HCT116 (cell line): ENCODE measurements at regions not wholly inside any gene's neighbourhood (a gene's known extent, or its start where the extent isn't known, plus 50 kb on each side); places are given as distances from the start of the nearest gene placed in this dataset.

Source experiments
- ATAC-seq: fragments of 200-7000 bp; cut with Tn5 transposase; 2 replicates; pipeline ENCODE4 v1.9.1; 2020; ENCODE audit warnings: mild to moderate bottlenecking, moderate library complexity
- BruUV-seq: library from RNA; stranded (reverse); fragments of 400-500 nt; replicated peaks from 2 replicates; lab custom pipeline; 2021; lab: Mats Ljungman, UMichigan
- CTCF ChIA-PET: fragments of 300-600 bp; sonication (Branson Sonifier 250); formaldehyde crosslinking; loops from one replicate; lab custom pipeline; 2021; ENCODE audit warnings: antibody characterized with exemption; lab: Charles Lee
- POLR2A ChIA-PET: fragments of 300-600, 350-600 bp; sonication (Branson Sonifier 250); formaldehyde crosslinking; loops from one replicate; lab custom pipeline; 2021; ENCODE audit warnings: antibody characterized with exemption; lab: Charles Lee
- RAD21 ChIA-PET, 2 experiments: fragments of 300-600 bp; sonication (Branson Sonifier 250); formaldehyde crosslinking; loops; one replicate each; lab custom pipeline; 2023; ENCODE audit warnings: low total read pairs in 2 of 2; ENCODE audit not compliant: uncharacterized antibody in 2 of 2, unreplicated experiment in 2 of 2, low non-redundant PET in 1 of 2; lab: Charles Lee
- DNase-seq: peaks from one replicate; pipeline ENCODE4 v3.0.0-alpha.2; 2010; ENCODE audit warnings: low read depth, low spot score
- H2AFZ ChIP-seq: fragments of 200-600 bp; shearing (Covaris generic), sonication (generic); 2 replicates; pipeline ENCODE4 v1.6.1; 2017; ENCODE audit warnings: low read depth, mixed run types, mixed read lengths, antibody characterized with exemption, low read length; ENCODE audit not compliant: poor library complexity, severe bottlenecking
- H3K27ac ChIP-seq: 2 replicates; pipeline ENCODE4 v1.5.1; 2012; ENCODE audit warnings: low read depth, low read length
- H3K27me3 ChIP-seq: fragments of 200-600 bp; sonication (generic); 2 replicates; pipeline ENCODE4 v1.6.1; 2016; ENCODE audit warnings: mixed run types, low read length, mixed read lengths; ENCODE audit not compliant: insufficient read depth
- H3K36me3 ChIP-seq, 2 experiments: fragments of 200-500 bp in 1 of 2; fragments of 200-600 bp in 1 of 2; sonication (Bioruptor generic) in 1 of 2; sonication (generic) in 1 of 2; 2 replicates each; pipeline versions ENCODE4 v1.5.1 to v1.6.1; 2014 to 2016; ENCODE audit warnings: low read length in 2 of 2, inconsistent platforms in 1 of 2, mixed read lengths in 1 of 2, mixed run types in 1 of 2; ENCODE audit not compliant: insufficient read depth in 2 of 2, control insufficient read depth in 1 of 2
- H3K4me1 ChIP-seq, 2 experiments: fragments of 200-600 bp in 1 of 2; sonication (generic) in 1 of 2; 2 replicates each; pipeline versions ENCODE4 v1.5.1 to v1.6.1; 2012 to 2017; ENCODE audit warnings: low read length in 2 of 2, inconsistent platforms in 1 of 2, mild to moderate bottlenecking in 1 of 2, mixed read lengths in 1 of 2, mixed run types in 1 of 2, moderate library complexity in 1 of 2; ENCODE audit not compliant: insufficient read depth in 2 of 2, control insufficient read depth in 1 of 2
- H3K4me2 ChIP-seq: fragments of 200-600 bp; sonication (generic); 2 replicates; pipeline ENCODE4 v1.6.1; 2017; ENCODE audit warnings: mixed run types, low read length, mixed read lengths
- H3K4me3 ChIP-seq, 2 experiments: fragments of 200-600 bp in 1 of 2; sonication (generic) in 1 of 2; replicated peaks in 1 of 2; 2 replicates each; pipeline ENCODE4 v1.5.1; 2011 to 2016; ENCODE audit warnings: low read length in 2 of 2, control low read depth in 1 of 2, low read depth in 1 of 2, mild to moderate bottlenecking in 1 of 2, mixed read lengths in 1 of 2, mixed run types in 1 of 2
- H3K79me2 ChIP-seq: fragments of 200-600 bp; sonication (generic); 2 replicates; pipeline ENCODE4 v1.6.1; 2017; ENCODE audit warnings: mild to moderate bottlenecking, mixed run types, low read length, moderate library complexity, mixed read lengths; ENCODE audit not compliant: insufficient read depth
- H3K9ac ChIP-seq: fragments of 200-600 bp; sonication (generic); 2 replicates; pipeline ENCODE4 v1.6.1; 2016; ENCODE audit warnings: low read length, mixed read lengths
- H3K9me2 ChIP-seq: fragments of 200-600 bp; sonication (generic), shearing (Covaris generic); 2 replicates; pipeline ENCODE4 v1.6.1; 2017; ENCODE audit warnings: mixed run types, mild to moderate bottlenecking, moderate library complexity; ENCODE audit not compliant: insufficient read depth
- H3K9me3 ChIP-seq, 2 experiments: fragments of 200-500 bp in 1 of 2; fragments of 200-600 bp in 1 of 2; sonication (Bioruptor generic) in 1 of 2; sonication (generic) in 1 of 2; 2 replicates each; pipeline ENCODE4 v1.6.1; 2014 to 2017; ENCODE audit warnings: low read length in 2 of 2, mixed read lengths in 2 of 2, inconsistent platforms in 1 of 2, low read depth in 1 of 2, mild to moderate bottlenecking in 1 of 2, mixed run types in 1 of 2, moderate library complexity in 1 of 2; ENCODE audit not compliant: control insufficient read depth in 1 of 2, insufficient read depth in 1 of 2
- H4K20me1 ChIP-seq: fragments of 200-600 bp; sonication (generic), shearing (Covaris generic); 2 replicates; pipeline ENCODE4 v1.6.1; 2017; ENCODE audit warnings: mixed run types, mild to moderate bottlenecking, moderate library complexity; ENCODE audit not compliant: insufficient read depth
- ATF3 ChIP-seq: IDR thresholded peaks from 2 replicates; pipeline ENCODE4 v1.6.1; 2012
- CBX3 ChIP-seq: IDR thresholded peaks from 2 replicates; pipeline ENCODE4 v1.6.1; 2012; ENCODE audit warnings: low read depth
- CEBPB ChIP-seq: IDR thresholded peaks from 2 replicates; pipeline ENCODE4 v1.6.1; 2012; ENCODE audit warnings: low read depth
- CTCF ChIP-seq, 3 experiments: fragments of 200-600 bp in 1 of 3; sonication (generic) in 1 of 3; IDR thresholded peaks in 2 of 3; conservative IDR thresholded peaks in 1 of 3; 2 replicates each; pipeline ENCODE4 v1.5.1; 2012 to 2017; ENCODE audit warnings: low read depth in 2 of 3, low read length in 2 of 3, antibody characterized with exemption in 1 of 3, borderline replicate concordance in 1 of 3, control low read depth in 1 of 3, mild to moderate bottlenecking in 1 of 3, mixed read lengths in 1 of 3, mixed run types in 1 of 3, moderate library complexity in 1 of 3; ENCODE audit not compliant: insufficient read depth in 1 of 3
- EGR1 ChIP-seq: IDR thresholded peaks from 2 replicates; pipeline ENCODE4 v1.6.1; 2012; ENCODE audit warnings: low read depth
- EZH2phosphoT487 ChIP-seq: fragments of 200-600 bp; IDR thresholded peaks from 2 replicates; pipeline ENCODE4 v1.6.1; 2018; ENCODE audit warnings: antibody characterized with exemption, borderline replicate concordance
- FOSL1 ChIP-seq: IDR thresholded peaks from 2 replicates; pipeline ENCODE4 v1.6.1; 2012; ENCODE audit warnings: low read depth
- MAX ChIP-seq: IDR thresholded peaks from 2 replicates; pipeline ENCODE4 v1.6.1; 2012
- REST ChIP-seq: IDR thresholded peaks from 2 replicates; pipeline ENCODE4 v1.6.1; 2012; ENCODE audit warnings: low read depth
- SIN3A ChIP-seq: IDR thresholded peaks from 2 replicates; pipeline ENCODE4 v1.6.1; 2012; ENCODE audit warnings: low read depth
- SP1 ChIP-seq: IDR thresholded peaks from 2 replicates; pipeline ENCODE4 v1.6.1; 2012; ENCODE audit warnings: low read depth
- SRF ChIP-seq: IDR thresholded peaks from 2 replicates; pipeline ENCODE4 v1.6.1; 2012; ENCODE audit warnings: low read depth
- YY1 ChIP-seq: IDR thresholded peaks from 2 replicates; pipeline ENCODE4 v1.6.1; 2011; ENCODE audit warnings: low read length, low read depth, moderate library complexity, mild to moderate bottlenecking; ENCODE audit not compliant: insufficient replicate concordance; ENCODE audit errors: extremely low read depth
- ZFX ChIP-seq: fragments of 450-650 bp; IDR thresholded peaks from 2 replicates; pipeline ENCODE4 v1.6.1; 2017
- intact Hi-C: fragments of 100-400 bp; cut with micrococcal nuclease; formaldehyde crosslinking; loops from 2 replicates; pipeline ENCODE4 v1.10.0; 2022

GRCh38 chr17:45703806-45704205 lies 80.3 kb upstream of the CRHR1 start:
- Histone ChIP-seq H3K27me3 (peaks cover 25% of the 10 kb centered on the region; the same call in 1 of the 2 replicates), H3K4me3 (no peak overlapping the region), H3K4me1 (peaks cover 24 to 43% of the 10 kb centered on the region in 2 experiments), H3K27ac (no peak overlapping the region), H4K20me1 (no peaks in the 10 kb centered on the region), H3K9ac (no peak overlapping the region)
- no peak for ATAC-seq
- ChIA-PET RAD21 (no interaction called here), POLR2A (no interaction called here)
- TF ChIP-seq EGR1 (no peak), REST (no peak), CBX3 (no peak), FOSL1 (no peak), SP1 (no peak), ZFX (no peak), CEBPB (no peak), SRF (no peak), SIN3A (no peak), EZH2phosphoT487 (no peak), ATF3 (no peak), CTCF (IDR thresholded peaks at IDR 0.05 in 2 of 3, conservative IDR thresholded peaks at IDR 0.05 in 1 of 3; ENCODE audit: borderline replicate concordance in 1 of 3, insufficient read depth in 1 of 3, low read depth in 2 of 3, low read length in 2 of 3) (no peak), MAX (no peak), YY1 (no peak)
- TF ChIP-seq, all 23 proteins: peak for 0
- no peaks in the 10 kb centered on the region for H3K9me3 ChIP-seq
- peak overlapping the region; percentile 75 for H3K4me2 ChIP-seq
- DNase-seq: no peak
- H3K79me2 ChIP-seq: no peaks in the 10 kb centered on the region
- H3K9me2 ChIP-seq: no peaks in the 10 kb centered on the region
- no peaks in the 10 kb centered on the region for H3K36me3 ChIP-seq
- CTCF ChIA-PET: no interaction called here
- no TSS peak for BruUV-seq
- intact Hi-C loops: no loop called here
- no peak overlapping the region for H2AFZ ChIP-seq
